SK-N-SH treated with all-trans-retinoic acid at 6 μM for 48 hours (cell line): ENCODE measurements at regions not wholly inside any gene's neighbourhood (a gene's known extent, or its start where the extent isn't known, plus 50 kb on each side); places are given as distances from the start of the nearest gene placed in this dataset.

Experiments
- ATAC-seq: fragments of 200-7000 bp; cut with Tn5 transposase; 3 replicates; pipeline ENCODE4 v1.9.1; 2020; ENCODE audit warnings: mild to moderate bottlenecking, moderate library complexity
- ARNTL ChIP-seq: fragments of 450-650 bp; formaldehyde crosslinking; IDR thresholded peaks from 2 replicates; pipeline ENCODE4 v1.5.0; 2020; ENCODE audit warnings: low read depth, mild to moderate bottlenecking, moderate library complexity, borderline replicate concordance
- BACH2 ChIP-seq: fragments of 250-450 bp; sonication (Bioruptor Pico); IDR thresholded peaks from 2 replicates; pipeline ENCODE4 v1.9.0; 2021; ENCODE audit warnings: mild to moderate bottlenecking, borderline replicate concordance
- CREB5 ChIP-seq: fragments of 250-450 bp; sonication (Bioruptor Pico); IDR thresholded peaks from 2 replicates; pipeline ENCODE4 v1.5.1; 2020; ENCODE audit warnings: low read depth, mild to moderate bottlenecking, moderate library complexity
- CSDC2 ChIP-seq: fragments of 250-450 bp; sonication (Bioruptor Pico); IDR thresholded peaks from 2 replicates; pipeline ENCODE4 v1.5.0; 2020; ENCODE audit warnings: mild to moderate bottlenecking, moderate library complexity
- ESRRG ChIP-seq: fragments of 250-450 bp; sonication (Bioruptor Pico); IDR thresholded peaks from 2 replicates; pipeline ENCODE4 v1.6.1; 2021; ENCODE audit warnings: mild to moderate bottlenecking
- GLIS3 ChIP-seq: fragments of 250-450 bp; sonication (Bioruptor Pico); IDR thresholded peaks from 2 replicates; pipeline ENCODE4 v1.5.0; 2020; ENCODE audit warnings: mild to moderate bottlenecking, moderate library complexity
- ISL1 ChIP-seq: fragments of 250-450 bp; sonication (Bioruptor Pico); IDR thresholded peaks from 2 replicates; pipeline ENCODE4 v2.1.2; 2022; ENCODE audit warnings: mild to moderate bottlenecking, moderate library complexity
- OSR1 ChIP-seq: fragments of 250-450 bp; sonication (Bioruptor Pico); IDR thresholded peaks from 2 replicates; pipeline ENCODE4 v1.8.0; 2022; ENCODE audit warnings: moderate library complexity, mild to moderate bottlenecking, inconsistent platforms
- PATZ1 ChIP-seq: fragments of 250-450 bp; sonication (Bioruptor Pico); IDR thresholded peaks from 2 replicates; pipeline ENCODE4 v1.8.0; 2020; ENCODE audit warnings: mild to moderate bottlenecking, moderate library complexity, borderline replicate concordance
- PPARA ChIP-seq: fragments of 250-450 bp; sonication (Bioruptor Pico); IDR thresholded peaks from 2 replicates; pipeline ENCODE4 v1.5.0; 2020; ENCODE audit warnings: mild to moderate bottlenecking, borderline replicate concordance
- RARB ChIP-seq: fragments of 250-450 bp; sonication (Bioruptor Pico); IDR thresholded peaks from 2 replicates; pipeline ENCODE4 v1.8.0; 2021; ENCODE audit warnings: mild to moderate bottlenecking, moderate library complexity
- TCF4 ChIP-seq: fragments of 250-450 bp; sonication (Bioruptor Pico); IDR thresholded peaks from 2 replicates; pipeline ENCODE4 v1.8.0; 2021; ENCODE audit warnings: mild to moderate bottlenecking, moderate library complexity, borderline replicate concordance
- TSHZ2 ChIP-seq: fragments of 250-450 bp; sonication (Bioruptor Pico); IDR thresholded peaks from 2 replicates; pipeline ENCODE4 v1.5.0; 2020; ENCODE audit warnings: mild to moderate bottlenecking, moderate library complexity
- ZC3H10 ChIP-seq: fragments of 250-450 bp; sonication (Bioruptor Pico); IDR thresholded peaks from 2 replicates; pipeline ENCODE4 v1.5.1; 2021; ENCODE audit warnings: mild to moderate bottlenecking, moderate library complexity
- ZFP3 ChIP-seq: fragments of 250-450 bp; sonication (Bioruptor Pico); IDR thresholded peaks from 2 replicates; pipeline ENCODE4 v1.5.0; 2020; ENCODE audit warnings: mild to moderate bottlenecking, moderate library complexity
- ZFP30 ChIP-seq: fragments of 450-650 bp; formaldehyde crosslinking; IDR thresholded peaks from 2 replicates; pipeline ENCODE4 v1.5.0; 2022; ENCODE audit warnings: mild to moderate bottlenecking, moderate library complexity
- ZNF565 ChIP-seq: fragments of 450-650 bp; formaldehyde crosslinking; conservative IDR thresholded peaks from 2 replicates; pipeline ENCODE4 v1.5.0; 2020; ENCODE audit warnings: low read depth, mild to moderate bottlenecking, moderate library complexity
- ZNF70 ChIP-seq: fragments of 450-650 bp; formaldehyde crosslinking; IDR thresholded peaks from 2 replicates; pipeline ENCODE4 v1.5.0; 2020; ENCODE audit warnings: mild to moderate bottlenecking, moderate library complexity
- ZNF8 ChIP-seq: fragments of 450-650 bp; formaldehyde crosslinking; IDR thresholded peaks from 2 replicates; pipeline ENCODE4 v1.5.0; 2020; ENCODE audit warnings: mild to moderate bottlenecking, moderate library complexity
- TF ChIP-seq, protein P1 (sequence below): fragments of 250-450 bp; sonication (Bioruptor Pico); IDR thresholded peaks from 2 replicates; pipeline ENCODE4 v1.8.0; 2021; ENCODE audit warnings: low read depth, mild to moderate bottlenecking, moderate library complexity, borderline replicate concordance
- TF ChIP-seq, protein P2 (sequence below): fragments of 250-450 bp; sonication (Bioruptor Pico); IDR thresholded peaks from 2 replicates; pipeline ENCODE4 v1.5.1; 2021; ENCODE audit warnings: mild to moderate bottlenecking, moderate library complexity

- no peak for TF ChIP-seq PPARA (CRISPR knock-in tag)
- no peak for TF ChIP-seq CREB5
- peak; percentile 24; the same call in 1 of the 2 replicates for TF ChIP-seq ZNF8 (CRISPR knock-in tag)
- no peak for TF ChIP-seq ZNF70 (CRISPR knock-in tag)
- peak; percentile 88 for TF ChIP-seq TSHZ2 (CRISPR knock-in tag)
- TF ChIP-seq OSR1: no peak
- TF ChIP-seq ZFP30: 0 out of 2 replicates have a peak, but pooled peaks have one; percentile 3
- peak; percentile 30; the same call in 1 of the 2 replicates for TF ChIP-seq ESRRG (CRISPR knock-in tag)
- TF ChIP-seq BACH2: no peak
- peak; percentile 78 for TF ChIP-seq TCF4 (CRISPR knock-in tag)
- peak; percentile 47; the same call in 1 of the 2 replicates for TF ChIP-seq GLIS3 (CRISPR knock-in tag)
- TF ChIP-seq RARB (CRISPR knock-in tag): no peak
- no peak for TF ChIP-seq ZC3H10 (CRISPR knock-in tag)
- TF ChIP-seq CSDC2 (CRISPR knock-in tag): no peak
- TF ChIP-seq ZNF565 (CRISPR knock-in tag): no peak
- TF ChIP-seq PATZ1: no peak
- no peak for TF ChIP-seq ZFP3 (CRISPR knock-in tag)
- peak; percentile 70 for TF ChIP-seq ISL1
- TF ChIP-seq, protein P1, sequence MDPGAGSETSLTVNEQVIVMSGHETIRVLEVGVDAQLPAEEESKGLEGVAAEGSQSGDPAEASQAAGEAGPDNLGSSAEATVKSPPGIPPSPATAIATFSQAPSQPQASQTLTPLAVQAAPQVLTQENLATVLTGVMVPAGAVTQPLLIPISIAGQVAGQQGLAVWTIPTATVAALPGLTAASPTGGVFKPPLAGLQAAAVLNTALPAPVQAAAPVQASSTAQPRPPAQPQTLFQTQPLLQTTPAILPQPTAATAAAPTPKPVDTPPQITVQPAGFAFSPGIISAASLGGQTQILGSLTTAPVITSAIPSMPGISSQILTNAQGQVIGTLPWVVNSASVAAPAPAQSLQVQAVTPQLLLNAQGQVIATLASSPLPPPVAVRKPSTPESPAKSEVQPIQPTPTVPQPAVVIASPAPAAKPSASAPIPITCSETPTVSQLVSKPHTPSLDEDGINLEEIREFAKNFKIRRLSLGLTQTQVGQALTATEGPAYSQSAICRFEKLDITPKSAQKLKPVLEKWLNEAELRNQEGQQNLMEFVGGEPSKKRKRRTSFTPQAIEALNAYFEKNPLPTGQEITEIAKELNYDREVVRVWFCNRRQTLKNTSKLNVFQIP: no peak
- peak; percentile 61; the same call in 1 of the 3 replicates for ATAC-seq
These were observed 218.4 kb downstream of the STK31 start for GRCh38 chr7:23928418-23928775.

DNA sequence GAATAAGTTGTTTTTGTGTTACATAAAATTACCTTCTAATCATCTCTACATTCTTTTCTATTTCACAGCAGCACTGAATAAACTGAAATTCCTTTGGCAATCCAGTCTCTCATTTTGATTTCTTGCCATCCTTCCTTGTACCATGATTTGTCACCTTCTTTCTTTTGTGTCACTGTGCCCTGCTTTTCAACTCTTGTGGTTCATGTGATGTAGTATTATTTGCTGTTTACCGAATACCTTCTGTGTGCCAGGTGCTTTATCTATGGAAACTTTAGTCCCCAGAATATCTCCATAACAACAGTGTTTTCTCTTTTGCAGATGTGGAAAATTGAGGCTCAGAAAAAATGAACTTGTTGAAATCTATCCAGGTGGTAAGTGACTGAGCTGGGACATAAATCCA, 220.3 kb downstream of the STK31 start:
- no peak for ATAC-seq
- TF ChIP-seq, protein P2, sequence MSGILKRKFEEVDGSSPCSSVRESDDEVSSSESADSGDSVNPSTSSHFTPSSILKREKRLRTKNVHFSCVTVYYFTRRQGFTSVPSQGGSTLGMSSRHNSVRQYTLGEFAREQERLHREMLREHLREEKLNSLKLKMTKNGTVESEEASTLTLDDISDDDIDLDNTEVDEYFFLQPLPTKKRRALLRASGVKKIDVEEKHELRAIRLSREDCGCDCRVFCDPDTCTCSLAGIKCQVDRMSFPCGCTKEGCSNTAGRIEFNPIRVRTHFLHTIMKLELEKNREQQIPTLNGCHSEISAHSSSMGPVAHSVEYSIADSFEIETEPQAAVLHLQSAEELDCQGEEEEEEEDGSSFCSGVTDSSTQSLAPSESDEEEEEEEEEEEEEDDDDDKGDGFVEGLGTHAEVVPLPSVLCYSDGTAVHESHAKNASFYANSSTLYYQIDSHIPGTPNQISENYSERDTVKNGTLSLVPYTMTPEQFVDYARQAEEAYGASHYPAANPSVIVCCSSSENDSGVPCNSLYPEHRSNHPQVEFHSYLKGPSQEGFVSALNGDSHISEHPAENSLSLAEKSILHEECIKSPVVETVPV (CRISPR knock-in tag): no peak
- TF ChIP-seq ESRRG (CRISPR knock-in tag) (no peak), ARNTL (CRISPR knock-in tag) (no peak), GLIS3 (CRISPR knock-in tag) (no peak), ZNF565 (CRISPR knock-in tag) (no peak), RARB (CRISPR knock-in tag) (no peak), ZFP3 (CRISPR knock-in tag) (no peak), ZC3H10 (CRISPR knock-in tag) (no peak), BACH2 (no peak), ZFP30 (no peak), TSHZ2 (CRISPR knock-in tag) (no peak), CSDC2 (CRISPR knock-in tag) (no peak)
- TF ChIP-seq, protein P1: no peak
